ENCODE measurements at regions not wholly inside any gene's neighbourhood (a gene's known extent, or its start where the extent isn't known, plus 50 kb on each side); places are given as distances from the start of the nearest gene placed in this dataset.

- no peak for DNase-seq (ENCODE audit: low read depth in 2 of 2)
Observed at GRCh38 chr2:62281663-62282062, 85.7 kb downstream of the B3GNT2 start.

GRCh38 chr2:62277688-62278087 lies 81.8 kb downstream of the B3GNT2 start:
- DNase-seq (ENCODE audit: low read depth in 2 of 2) = no peak
